ENCODE measurements at regions not wholly inside any gene's neighbourhood (a gene's known extent, or its start where the extent isn't known, plus 50 kb on each side); places are given as distances from the start of the nearest gene placed in this dataset.

DNA sequence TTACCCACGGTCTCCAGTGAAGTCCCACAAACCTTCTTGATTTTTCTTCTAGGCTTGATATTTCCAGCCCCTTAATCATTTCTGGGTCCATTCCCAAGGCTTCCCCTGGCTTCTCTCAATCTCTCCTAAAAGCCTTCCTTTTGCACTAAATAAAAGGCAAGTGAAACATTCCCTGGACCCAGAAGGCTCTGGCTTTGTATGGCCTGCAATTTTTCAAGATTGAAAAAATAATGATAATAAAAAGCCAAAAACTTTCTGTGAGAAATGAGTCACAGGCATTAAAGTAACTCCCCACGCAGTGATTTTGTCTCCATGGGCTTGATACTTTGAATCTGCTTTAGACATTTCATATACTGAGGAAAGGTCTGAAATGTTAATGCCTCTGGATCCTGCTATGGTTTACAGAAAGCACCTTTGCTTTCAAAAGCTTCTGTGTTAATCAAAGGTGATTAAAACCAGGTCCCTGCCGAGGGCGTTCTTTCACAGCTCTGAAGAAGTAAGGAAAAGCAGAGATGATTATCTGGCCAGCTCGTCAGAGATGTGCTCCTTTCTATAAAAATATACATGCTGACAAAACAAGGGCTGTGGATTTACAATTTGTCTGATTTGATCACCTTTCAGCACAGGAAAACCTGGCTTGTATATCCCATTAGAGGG is 118.9 kb upstream of the TMEM72 start:
- no peak for TF ChIP-seq POLR2A (IDR thresholded peaks at IDR 0.05)
- TF ChIP-seq, protein P1, sequence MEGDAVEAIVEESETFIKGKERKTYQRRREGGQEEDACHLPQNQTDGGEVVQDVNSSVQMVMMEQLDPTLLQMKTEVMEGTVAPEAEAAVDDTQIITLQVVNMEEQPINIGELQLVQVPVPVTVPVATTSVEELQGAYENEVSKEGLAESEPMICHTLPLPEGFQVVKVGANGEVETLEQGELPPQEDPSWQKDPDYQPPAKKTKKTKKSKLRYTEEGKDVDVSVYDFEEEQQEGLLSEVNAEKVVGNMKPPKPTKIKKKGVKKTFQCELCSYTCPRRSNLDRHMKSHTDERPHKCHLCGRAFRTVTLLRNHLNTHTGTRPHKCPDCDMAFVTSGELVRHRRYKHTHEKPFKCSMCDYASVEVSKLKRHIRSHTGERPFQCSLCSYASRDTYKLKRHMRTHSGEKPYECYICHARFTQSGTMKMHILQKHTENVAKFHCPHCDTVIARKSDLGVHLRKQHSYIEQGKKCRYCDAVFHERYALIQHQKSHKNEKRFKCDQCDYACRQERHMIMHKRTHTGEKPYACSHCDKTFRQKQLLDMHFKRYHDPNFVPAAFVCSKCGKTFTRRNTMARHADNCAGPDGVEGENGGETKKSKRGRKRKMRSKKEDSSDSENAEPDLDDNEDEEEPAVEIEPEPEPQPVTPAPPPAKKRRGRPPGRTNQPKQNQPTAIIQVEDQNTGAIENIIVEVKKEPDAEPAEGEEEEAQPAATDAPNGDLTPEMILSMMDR (IDR thresholded peaks at IDR 0.05) = no peak
- no peak for TF ChIP-seq EP300 (IDR thresholded peaks at IDR 0.05)
- TF ChIP-seq POLR2AphosphoS5 (IDR thresholded peaks at IDR 0.05) = no peak
